ENCODE measurements at regions not wholly inside any gene's neighbourhood (a gene's known extent, or its start where the extent isn't known, plus 50 kb on each side); places are given as distances from the start of the nearest gene placed in this dataset.

GRCh38 chr1:4531842-4532241, 122.6 kb upstream of the AJAP1 start:
- no peak overlapping the region for H3K4me3 ChIP-seq (ENCODE audit: low read depth, low read length)
- no peak for TF ChIP-seq CTCF (IDR thresholded peaks at IDR 0.05; ENCODE audit: borderline replicate concordance, insufficient read depth, low read depth, low read length)

GRCh38 chr1:4532656-4533055, 121.8 kb upstream of the AJAP1 start:
- no peak overlapping the region for H3K4me3 ChIP-seq (ENCODE audit: low read depth, low read length)
- TF ChIP-seq CTCF (IDR thresholded peaks at IDR 0.05; ENCODE audit: borderline replicate concordance, insufficient read depth, low read depth, low read length) = no peak

- H3K4me3 ChIP-seq (ENCODE audit: low read depth, low read length) = no peak overlapping the region
- no peak for TF ChIP-seq CTCF (IDR thresholded peaks at IDR 0.05; ENCODE audit: borderline replicate concordance, insufficient read depth, low read depth, low read length)
Observed at GRCh38 chr1:4546911-4547310, 107.5 kb upstream of the AJAP1 start.

DNA sequence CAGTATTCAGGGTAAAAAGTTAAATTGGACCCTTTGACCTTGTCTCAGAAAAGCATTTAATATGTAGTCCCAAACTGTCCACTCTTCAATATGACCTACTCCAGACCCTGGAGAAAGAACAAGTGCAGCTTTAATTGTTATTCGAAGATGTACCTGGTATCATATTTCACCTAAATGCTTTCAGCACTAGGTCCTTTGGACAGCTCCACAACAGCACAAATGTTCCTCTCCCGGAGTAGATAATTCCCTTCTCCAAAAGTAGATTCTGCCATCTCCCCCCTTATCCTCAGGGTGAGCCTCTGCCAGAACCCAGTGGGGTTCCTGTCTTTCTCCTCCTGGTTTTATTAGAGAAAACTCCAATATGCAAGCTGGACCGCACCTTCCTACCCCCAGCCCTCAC, 104.5 kb upstream of the AJAP1 start:
- TF ChIP-seq CTCF (IDR thresholded peaks at IDR 0.05; ENCODE audit: borderline replicate concordance, insufficient read depth, low read depth, low read length) = no peak
- no peak overlapping the region for H3K4me3 ChIP-seq (ENCODE audit: low read depth, low read length)

- TF ChIP-seq CTCF (IDR thresholded peaks at IDR 0.05; ENCODE audit: borderline replicate concordance, insufficient read depth, low read depth, low read length) = no peak
- H3K4me3 ChIP-seq (ENCODE audit: low read depth, low read length) = no peak overlapping the region
Observed at GRCh38 chr1:4550941-4551340, 103.5 kb upstream of the AJAP1 start.

GRCh38 chr1:4551706-4552105, 102.7 kb upstream of the AJAP1 start:
- H3K4me3 ChIP-seq (ENCODE audit: low read depth, low read length) = no peak overlapping the region
- no peak for TF ChIP-seq CTCF (IDR thresholded peaks at IDR 0.05; ENCODE audit: borderline replicate concordance, insufficient read depth, low read depth, low read length)

DNA sequence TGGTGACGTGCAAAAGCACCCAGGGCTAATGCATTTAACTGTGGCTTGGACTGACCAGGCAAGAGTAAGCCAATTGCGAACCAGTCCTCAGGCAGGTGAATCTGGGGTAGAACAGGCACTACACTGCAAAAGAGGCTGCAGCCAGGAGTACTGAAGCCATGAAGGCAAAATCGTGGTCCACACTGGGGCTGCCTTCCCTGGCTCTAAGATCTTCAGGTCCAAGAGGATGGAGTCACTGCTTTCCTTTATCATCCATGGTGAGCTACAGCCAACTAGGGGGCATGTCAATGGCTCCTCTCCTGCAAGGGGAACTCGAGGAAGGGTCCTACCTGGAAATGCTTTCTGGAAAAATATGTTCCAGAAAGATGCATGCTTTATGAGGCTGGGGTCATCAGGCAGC, 100.6 kb upstream of the AJAP1 start:
- H3K4me3 ChIP-seq (ENCODE audit: low read depth, low read length) = no peak overlapping the region
- no peak for TF ChIP-seq CTCF (IDR thresholded peaks at IDR 0.05; ENCODE audit: borderline replicate concordance, insufficient read depth, low read depth, low read length)
